Frontal cortex (tissue), 3 donors: ENCODE measurements at regions not wholly inside any gene's neighbourhood (a gene's known extent, or its start where the extent isn't known, plus 50 kb on each side); places are given as distances from the start of the nearest gene placed in this dataset.
"Not testable (repeated sequence)": the region's sequence is repeated elsewhere in the genome, so short reads cannot be mapped to it uniquely, and the experiment has no call there.

ENCODE experiments used
- DNase-seq, 2 donors: peaks; one replicate each; pipeline ENCODE4 v3.0.0; 2012; ENCODE audit warnings: low spot score in 2 of 2
- FAIRE-seq: peaks from 2 replicates; lab custom pipeline; 2012; peaks lifted over from hg19 to GRCh38; lab: Jason Lieb, UNC
- donor health status: control.
- donor health status: control.
- donor health status: control.

DNA sequence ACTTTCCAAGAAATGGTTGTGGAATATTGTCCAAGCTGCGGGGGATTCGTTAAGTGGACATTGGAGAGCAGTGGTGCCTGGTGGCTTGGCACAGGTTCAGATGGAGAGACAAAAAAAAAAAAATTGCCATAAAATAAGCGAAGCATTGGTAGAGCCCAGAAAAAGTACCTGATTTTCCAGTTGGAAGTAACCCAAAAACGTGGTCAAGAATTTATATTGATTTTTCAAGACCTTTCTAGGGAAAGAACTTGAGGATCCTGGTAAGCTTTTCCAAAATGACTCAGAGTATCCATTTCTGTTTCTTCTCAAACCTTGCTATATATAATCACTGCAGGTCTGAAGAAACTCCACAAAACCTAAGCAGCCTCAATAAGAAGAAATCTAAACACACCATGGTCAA lies 94.6 kb downstream of the ING1 start:
- DNase-seq = no peak
- FAIRE-seq = no peak

GRCh38 chr13:110809871-110810486 lies 96.5 kb downstream of the ING1 start:
- DNase-seq (no peak), FAIRE-seq (no peak)

DNA sequence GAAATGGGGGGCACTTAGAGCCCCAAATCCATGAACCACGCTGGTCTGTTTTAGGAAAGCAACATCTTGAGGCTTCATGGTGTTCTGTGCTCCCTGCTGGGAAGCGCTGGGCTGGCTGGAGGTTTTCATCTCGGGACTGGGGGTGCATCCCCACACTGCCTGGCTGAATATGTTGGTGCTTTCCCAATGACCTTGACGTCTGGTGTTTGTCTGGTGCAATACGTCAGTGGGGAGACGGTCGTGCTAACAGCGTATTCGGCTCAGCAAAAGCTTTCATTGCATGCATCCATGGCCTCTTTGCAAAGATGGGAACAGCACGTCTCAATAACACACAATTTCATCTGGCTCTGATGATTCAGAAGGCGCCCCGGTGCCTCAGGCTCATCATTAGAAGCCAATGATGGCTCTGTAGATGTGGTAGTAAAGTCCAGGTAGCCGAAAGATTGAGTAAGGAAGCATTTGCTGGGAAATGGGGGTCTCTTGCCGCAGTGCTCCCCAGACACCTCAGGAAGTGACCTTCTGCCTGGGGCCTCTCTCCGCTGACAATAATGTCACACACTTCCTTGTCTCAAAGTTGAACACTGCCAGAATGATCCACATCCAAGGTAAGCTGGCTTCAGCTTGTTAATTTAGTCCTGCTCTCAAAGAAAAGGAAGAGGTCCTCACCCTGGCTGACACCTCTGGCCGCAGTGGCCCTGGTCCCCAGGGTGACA lies 97.7 kb downstream of the ING1 start:
- no peak for DNase-seq
- FAIRE-seq = no peak

DNA sequence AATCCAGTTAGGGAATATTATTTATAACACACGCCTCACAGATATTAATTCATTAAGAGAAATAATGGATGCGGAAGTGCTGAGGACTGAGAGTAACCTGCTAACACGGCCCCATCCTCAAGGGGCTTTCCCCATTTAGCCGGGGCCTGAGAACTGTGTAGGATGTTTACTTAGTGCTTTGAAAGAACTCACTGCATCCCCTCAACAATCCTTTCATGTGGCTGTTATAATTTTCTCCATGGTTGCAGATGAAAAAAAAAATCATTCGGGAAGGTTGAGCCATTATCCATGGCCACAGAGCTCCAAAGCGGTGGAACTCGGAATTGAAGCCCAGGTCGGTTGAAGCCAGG lies 98.2 kb downstream of the ING1 start:
- no peak for DNase-seq
- no peak for FAIRE-seq

GRCh38 chr13:110812121-110812868 lies 98.8 kb downstream of the ING1 start:
- DNase-seq (peak in 1 of 2 donors; percentile 38), FAIRE-seq (no peak)

DNA sequence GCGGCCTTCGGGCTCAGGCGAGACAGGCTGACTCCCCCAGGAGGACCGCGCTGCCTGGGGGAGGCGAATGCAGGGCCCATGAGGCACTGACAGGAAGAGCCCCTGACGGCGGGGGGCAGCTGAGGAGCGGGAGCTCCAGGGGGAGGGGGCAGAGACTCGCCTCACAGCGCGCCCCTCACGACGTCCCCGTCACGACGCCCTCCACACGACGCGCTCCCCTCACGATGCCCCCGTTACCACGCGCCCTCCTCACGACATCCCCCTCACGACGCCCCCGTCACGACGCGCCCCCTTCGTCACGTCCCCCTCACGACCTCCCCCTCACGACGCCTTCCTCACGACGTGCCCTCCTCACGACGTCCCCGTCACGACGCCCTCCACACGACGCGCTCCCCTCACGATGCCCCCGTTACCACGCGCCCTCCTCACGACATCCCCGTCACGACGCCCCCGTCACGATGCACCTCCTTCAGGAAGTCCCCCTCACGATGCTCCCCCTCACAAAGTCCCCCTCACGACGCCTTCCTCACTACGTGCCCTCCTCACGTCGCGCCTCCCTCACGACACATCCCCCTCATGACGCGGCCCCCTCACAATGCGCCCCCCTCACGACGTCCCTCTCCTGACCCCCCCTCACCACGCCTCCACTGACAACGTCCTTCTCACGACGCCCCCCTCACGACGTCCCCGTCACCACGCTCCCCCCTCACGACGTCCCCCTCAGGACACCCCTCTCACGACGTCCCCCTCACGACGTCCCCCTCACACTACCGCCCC lies 99.6 kb downstream of the ING1 start:
- DNase-seq (no peak), FAIRE-seq (no peak)

- FAIRE-seq (no peak), DNase-seq (no peak)
These were observed 100.4 kb downstream of the ING1 start for GRCh38 chr13:110813646-110814624.

DNA sequence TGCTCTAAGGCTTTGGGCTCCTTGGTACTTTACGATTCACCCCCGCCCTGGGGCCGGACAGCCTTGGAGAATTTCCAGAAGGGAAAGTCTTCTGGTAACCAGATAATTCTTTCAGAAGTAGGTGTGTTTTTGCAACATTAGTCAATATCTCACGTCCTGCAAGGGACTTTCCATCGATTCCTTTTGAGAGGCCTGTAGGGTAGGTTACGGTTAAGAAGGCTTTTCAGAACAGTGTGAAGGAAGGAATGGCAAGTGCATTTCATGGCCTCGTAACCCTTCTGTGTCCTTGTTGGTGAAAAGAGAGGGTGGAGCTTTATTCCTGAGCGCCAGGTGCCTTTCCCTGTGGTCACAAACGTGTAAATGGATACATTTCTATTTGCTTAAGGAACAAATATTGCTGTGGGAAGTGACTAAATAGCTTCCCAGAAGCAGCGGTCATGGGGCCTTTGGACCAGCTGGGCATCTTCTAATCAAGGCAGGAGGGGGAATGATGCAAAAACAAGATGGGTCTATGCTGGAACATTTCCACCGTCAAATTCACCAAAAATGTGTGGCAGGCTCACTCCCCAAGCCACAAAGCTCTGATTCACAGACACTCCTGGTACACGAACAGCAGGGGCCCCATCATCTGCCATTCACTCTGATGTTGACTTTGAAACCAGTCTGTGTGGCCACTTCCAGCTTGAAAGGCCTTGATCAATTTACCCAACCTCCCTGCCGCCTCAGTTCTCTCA lies 99.2 kb downstream of the ANKRD10 start:
- FAIRE-seq (no peak), DNase-seq (no peak)

GRCh38 chr13:110816500-110816899 lies 98.4 kb downstream of the ANKRD10 start:
- FAIRE-seq (no peak), DNase-seq (peak in 1 of 2 donors; percentile 51)

- no peak for FAIRE-seq
- DNase-seq = no peak
These were observed 97.7 kb downstream of the ANKRD10 start for GRCh38 chr13:110817143-110817542.

GRCh38 chr13:110818747-110819146 lies 96.1 kb downstream of the ANKRD10 start:
- FAIRE-seq (no peak), DNase-seq (no peak)

DNA sequence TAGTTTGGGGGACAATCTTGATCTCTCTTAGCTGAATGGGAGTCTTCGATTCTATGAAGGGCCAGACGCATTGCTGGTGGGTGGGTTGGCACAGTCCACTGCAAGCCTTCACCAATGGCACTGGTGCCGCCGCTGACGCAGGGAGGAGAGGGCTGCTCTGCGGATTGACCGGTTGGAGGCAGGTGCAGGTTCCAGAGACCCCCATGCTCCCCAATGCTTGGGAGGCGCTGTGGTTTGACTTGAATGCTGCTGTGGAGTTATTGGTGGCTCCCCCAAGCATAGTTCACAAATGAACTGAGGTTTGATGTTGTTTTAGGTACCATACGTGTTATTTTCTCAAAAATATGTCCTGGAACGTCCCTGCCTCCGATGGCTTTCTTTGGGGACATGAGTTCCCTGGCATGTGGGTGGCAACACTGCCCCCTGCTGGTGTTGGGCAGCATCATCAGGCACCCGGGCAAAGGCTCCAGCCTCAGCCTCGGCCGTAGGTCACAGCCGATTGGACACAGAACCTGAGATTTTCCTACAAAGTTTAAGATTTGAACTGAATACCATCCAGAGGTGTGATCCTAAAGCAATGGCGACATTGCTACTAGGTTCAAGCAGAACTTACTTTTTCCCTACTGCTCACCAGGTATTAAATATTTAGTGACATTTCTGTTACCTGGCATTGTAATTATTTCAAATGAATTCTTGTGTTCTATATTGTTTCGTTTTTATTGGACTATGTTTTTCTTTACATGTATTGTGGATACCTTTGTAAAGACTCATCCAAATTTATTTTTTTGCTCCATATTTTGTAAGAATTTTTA lies 95.5 kb downstream of the ANKRD10 start:
- FAIRE-seq (no peak), DNase-seq (peak; percentile 81 to 88)

GRCh38 chr13:110820322-110820721 lies 94.5 kb downstream of the ANKRD10 start:
- no peak for FAIRE-seq
- DNase-seq = no peak

- not testable (repeated sequence) for DNase-seq, FAIRE-seq
These were observed 92.8 kb downstream of the ANKRD10 start for GRCh38 chr13:110821837-110822668.

- DNase-seq (no peak), FAIRE-seq (no peak)
These were observed 92.3 kb downstream of the ANKRD10 start for GRCh38 chr13:110822669-110822945.

GRCh38 chr13:110824702-110825300 lies 90.1 kb downstream of the ANKRD10 start:
- DNase-seq (no peak), FAIRE-seq (no peak)

DNA sequence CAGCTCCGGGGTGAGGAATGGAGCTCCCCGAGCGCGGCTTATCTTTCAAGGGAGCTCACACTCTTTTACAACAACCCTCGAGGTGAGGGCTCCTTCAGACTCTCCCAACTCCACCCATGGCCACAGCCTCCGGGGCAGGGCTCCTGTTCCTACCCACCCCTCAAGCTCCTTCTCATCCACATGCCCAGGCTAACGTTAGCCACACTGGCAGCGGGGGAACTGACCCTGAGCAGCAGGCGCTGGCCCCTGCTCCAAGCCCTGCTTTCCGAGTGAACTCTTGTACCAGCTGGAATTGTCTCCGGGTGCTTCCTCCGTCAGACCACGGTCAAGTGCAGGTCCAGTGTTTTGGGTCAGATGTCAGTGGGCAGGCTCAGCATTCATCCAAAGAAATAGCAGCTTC lies 89.4 kb downstream of the ANKRD10 start:
- no peak for FAIRE-seq
- DNase-seq = no peak
